ENCODE measurements at regions not wholly inside any gene's neighbourhood (a gene's known extent, or its start where the extent isn't known, plus 50 kb on each side); places are given as distances from the start of the nearest gene placed in this dataset.
"Not testable (repeated sequence)": the region's sequence is repeated elsewhere in the genome, so short reads cannot be mapped to it uniquely, and the experiment has no call there.

DNA sequence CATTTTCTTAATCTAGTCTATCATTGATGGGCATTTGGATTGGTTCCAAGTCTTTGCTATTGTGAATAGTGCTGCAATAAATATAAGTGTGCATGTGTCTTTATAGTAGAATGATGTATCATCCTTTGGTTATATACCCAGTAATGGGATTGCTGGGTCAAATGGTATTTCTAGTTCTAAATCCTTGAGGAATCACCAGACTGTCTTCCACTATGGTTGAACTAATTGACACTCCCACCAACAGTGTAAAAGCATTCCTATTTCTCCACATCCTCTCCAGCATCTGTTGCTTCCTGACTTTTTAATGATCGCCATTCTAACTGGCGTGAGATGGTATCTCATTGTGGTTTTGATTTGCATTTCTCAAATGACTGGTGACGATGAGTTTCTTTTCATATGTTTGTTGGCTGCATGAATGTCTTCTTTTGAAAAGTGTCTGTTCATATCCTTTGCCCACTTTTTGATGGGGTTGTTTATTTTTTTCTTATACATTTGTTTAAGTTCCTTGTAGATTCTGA lies 374.4 kb upstream of the NT5C1B start:
- H3K4me1 ChIP-seq (ENCODE audit: insufficient read depth, low read length); H3K9me3 ChIP-seq (ENCODE audit: control insufficient read depth, insufficient read depth, low read length); H3K36me3 ChIP-seq (ENCODE audit: insufficient read depth, low read length); H3K9ac ChIP-seq (ENCODE audit: low read depth, low read length): not testable (repeated sequence)

DNA sequence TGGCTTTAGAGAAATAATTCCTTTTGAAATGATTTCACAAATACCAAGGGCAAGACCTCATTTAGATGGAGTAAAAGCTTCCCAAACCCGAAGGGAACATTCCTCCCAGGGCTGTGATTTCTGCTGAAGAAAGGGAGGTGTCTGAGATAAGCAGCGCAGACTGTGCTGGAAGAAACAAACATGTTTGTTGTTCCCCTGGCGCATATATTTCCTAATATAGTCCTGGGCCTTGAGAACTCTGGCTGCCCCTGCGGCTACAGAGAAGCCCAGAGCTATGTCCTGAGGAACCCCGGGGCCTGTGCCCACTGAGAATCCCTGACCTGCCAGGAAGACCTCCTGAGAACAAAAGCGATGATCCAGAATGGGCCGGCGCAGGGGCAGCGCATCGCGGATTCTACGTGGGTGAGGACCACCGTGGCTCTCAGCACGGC lies 372.6 kb upstream of the NT5C1B start:
- Histone ChIP-seq H3K9ac (ENCODE audit: low read depth, low read length) (no peak overlapping the region), H3K9me3 (ENCODE audit: control insufficient read depth, insufficient read depth, low read length) (no peaks in the 10 kb centered on the region), H3K4me1 (ENCODE audit: insufficient read depth, low read length) (peaks cover 5% of the 10 kb centered on the region; the same call in 1 of the 2 replicates), H3K36me3 (ENCODE audit: insufficient read depth, low read length) (no peaks in the 10 kb centered on the region)

DNA sequence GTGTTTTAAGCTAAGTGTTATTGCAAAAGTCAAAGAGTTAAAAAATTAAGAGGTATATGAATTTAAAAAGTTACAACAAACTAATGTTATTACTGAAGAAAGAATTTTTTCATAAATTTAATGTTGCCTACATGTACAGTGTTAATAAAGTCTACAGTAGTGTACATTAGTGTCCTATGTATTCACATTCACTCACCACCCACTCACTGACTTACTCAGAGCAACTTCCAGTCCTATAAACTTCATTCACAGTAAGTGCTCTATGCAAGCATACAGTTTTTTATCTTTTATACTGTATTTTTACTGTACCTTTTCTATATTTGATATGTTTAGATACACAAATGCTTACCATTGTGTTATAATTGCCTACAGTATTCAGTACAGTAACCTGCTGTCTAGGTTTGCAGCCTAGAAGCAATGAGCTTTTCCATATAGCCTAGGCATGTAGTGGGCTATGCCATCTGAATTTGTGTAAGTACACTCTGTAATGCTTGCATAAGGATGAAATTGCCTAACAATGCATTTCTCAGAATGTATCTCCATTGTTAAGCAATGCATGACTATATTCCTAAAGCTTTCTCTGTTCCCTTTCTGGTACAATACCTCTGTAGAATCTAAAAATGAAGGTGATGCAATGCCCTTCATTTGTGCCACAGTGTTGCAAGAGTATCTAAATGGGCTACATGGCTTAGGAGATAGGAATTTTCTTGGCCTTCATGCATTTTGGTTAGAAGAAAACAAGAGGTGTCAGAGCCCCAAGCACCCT lies 370.8 kb upstream of the NT5C1B start:
- H3K9me3 ChIP-seq (ENCODE audit: control insufficient read depth, insufficient read depth, low read length), result no peaks in the 10 kb centered on the region
- H3K9ac ChIP-seq (ENCODE audit: low read depth, low read length), result no peak overlapping the region
- peaks cover 5% of the 10 kb centered on the region; the same call in 1 of the 2 replicates for H3K4me1 ChIP-seq (ENCODE audit: insufficient read depth, low read length)
- no peaks in the 10 kb centered on the region for H3K36me3 ChIP-seq (ENCODE audit: insufficient read depth, low read length)

DNA sequence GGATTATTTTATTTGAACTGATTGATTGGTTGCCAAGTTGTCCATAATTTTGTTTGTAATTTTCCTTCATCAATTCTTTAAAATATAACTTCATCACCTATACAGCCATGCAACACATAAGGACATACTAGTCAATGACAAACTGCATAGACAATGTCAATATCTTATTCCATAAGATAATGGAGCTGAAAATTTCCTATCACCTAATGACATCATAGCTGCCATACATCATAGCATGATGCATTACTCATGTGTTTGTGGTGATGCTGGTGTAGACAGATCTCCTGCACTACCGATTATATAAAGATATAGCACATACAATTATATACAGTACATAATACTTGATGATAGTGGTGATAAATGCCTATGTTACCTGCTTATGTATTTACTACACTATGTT lies 369.8 kb upstream of the NT5C1B start:
- Histone ChIP-seq H3K9ac (ENCODE audit: low read depth, low read length) (no peak overlapping the region), H3K4me1 (ENCODE audit: insufficient read depth, low read length) (peaks cover 5% of the 10 kb centered on the region; the same call in 1 of the 2 replicates), H3K9me3 (ENCODE audit: control insufficient read depth, insufficient read depth, low read length) (no peaks in the 10 kb centered on the region), H3K36me3 (ENCODE audit: insufficient read depth, low read length) (no peaks in the 10 kb centered on the region)

DNA sequence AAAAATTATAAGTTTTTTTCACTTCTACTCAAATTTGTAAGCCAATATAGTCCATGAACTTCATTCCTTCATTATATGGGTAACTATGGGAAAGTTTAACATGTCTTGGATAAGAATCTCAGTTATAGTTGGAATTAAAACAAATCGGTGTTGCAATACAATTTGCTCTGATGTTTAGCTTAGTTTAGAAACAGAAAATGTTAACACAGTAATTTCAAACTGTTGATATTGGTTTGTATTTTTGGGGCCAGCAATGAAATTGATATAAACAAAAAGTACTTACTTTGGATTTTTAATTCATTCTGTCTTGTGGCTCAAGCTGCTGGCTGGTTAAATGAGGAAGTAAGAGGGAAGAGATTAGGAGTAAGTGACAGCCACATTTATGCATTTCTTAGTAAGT lies 368.5 kb upstream of the NT5C1B start:
- Histone ChIP-seq H3K9ac (ENCODE audit: low read depth, low read length) (no peak overlapping the region), H3K4me1 (ENCODE audit: insufficient read depth, low read length) (peaks cover 5% of the 10 kb centered on the region; the same call in 1 of the 2 replicates), H3K9me3 (ENCODE audit: control insufficient read depth, insufficient read depth, low read length) (no peaks in the 10 kb centered on the region), H3K36me3 (ENCODE audit: insufficient read depth, low read length) (no peaks in the 10 kb centered on the region)

DNA sequence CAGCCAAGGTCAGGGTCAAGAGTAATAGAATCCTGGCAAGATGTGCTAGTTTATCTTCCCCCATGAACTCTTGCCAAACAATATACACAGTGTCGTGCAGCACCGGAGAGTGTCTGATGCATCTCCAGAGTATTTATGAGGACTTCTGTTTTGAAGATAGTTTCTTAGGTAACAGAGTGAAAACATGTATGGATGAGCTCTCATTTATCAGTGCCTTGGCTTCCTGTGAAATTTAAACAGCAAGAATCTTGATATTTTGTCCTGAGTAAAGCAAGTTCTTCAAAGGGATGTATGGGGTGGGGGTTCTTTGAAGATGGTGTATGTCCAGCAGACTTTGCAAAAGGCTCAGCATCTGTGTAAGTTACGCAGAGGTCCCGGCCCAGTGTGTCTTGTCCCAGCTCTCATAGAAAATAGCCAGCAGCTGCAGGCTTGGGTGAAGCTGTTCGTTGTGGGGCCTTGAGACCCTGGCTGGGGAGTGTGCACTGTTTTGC lies 361.0 kb upstream of the NT5C1B start:
- Histone ChIP-seq H3K4me1 (ENCODE audit: insufficient read depth, low read length) (no peaks in the 10 kb centered on the region), H3K36me3 (ENCODE audit: insufficient read depth, low read length) (no peaks in the 10 kb centered on the region), H3K9me3 (ENCODE audit: control insufficient read depth, insufficient read depth, low read length) (no peaks in the 10 kb centered on the region), H3K9ac (ENCODE audit: low read depth, low read length) (no peak overlapping the region)

DNA sequence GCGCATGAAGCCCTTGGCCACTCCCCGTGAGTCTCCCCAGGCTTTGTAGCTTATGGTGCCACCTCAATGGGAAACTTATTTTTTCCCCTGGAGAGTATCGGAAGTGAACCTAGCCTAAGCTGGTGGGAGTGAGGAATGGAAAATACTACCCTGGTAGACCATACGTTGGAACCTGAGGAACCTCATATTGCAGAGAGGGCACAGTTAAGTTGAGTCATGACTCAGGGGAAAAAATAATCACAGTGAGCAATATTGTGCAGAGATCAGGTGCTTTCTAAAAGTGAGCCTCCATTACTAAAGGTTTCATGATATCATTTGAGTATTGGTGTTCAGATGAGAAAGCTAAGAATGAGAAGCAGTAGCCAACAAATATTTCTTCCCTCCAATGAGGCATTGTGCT lies 360.5 kb upstream of the NT5C1B start:
- H3K4me1 ChIP-seq (ENCODE audit: insufficient read depth, low read length), result no peaks in the 10 kb centered on the region
- H3K36me3 ChIP-seq (ENCODE audit: insufficient read depth, low read length), result no peaks in the 10 kb centered on the region
- H3K9me3 ChIP-seq (ENCODE audit: control insufficient read depth, insufficient read depth, low read length), result no peaks in the 10 kb centered on the region
- H3K9ac ChIP-seq (ENCODE audit: low read depth, low read length), result no peak overlapping the region

DNA sequence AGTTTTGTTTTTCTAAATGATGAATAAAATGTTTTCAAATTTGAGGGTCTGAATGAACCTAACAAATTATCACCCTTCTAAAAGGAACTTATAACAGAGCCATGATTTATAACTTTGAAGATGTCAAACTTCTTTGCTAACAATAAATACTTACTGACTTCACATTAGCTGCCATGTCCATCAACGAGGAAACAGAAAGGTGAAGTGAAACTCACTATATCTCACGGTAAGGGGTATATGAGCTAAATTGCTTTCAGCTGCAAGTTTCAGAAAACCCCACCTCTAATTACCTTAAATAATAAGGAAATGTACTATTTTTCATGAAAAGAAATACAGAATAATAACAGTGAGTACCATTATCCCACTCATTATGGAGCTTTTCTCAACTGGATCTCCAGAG lies 350.8 kb upstream of the NT5C1B start:
- H3K9ac ChIP-seq (ENCODE audit: low read depth, low read length), result no peak overlapping the region
- no peaks in the 10 kb centered on the region for H3K4me1 ChIP-seq (ENCODE audit: insufficient read depth, low read length)
- no peaks in the 10 kb centered on the region for H3K9me3 ChIP-seq (ENCODE audit: control insufficient read depth, insufficient read depth, low read length)
- H3K36me3 ChIP-seq (ENCODE audit: insufficient read depth, low read length), result no peaks in the 10 kb centered on the region

DNA sequence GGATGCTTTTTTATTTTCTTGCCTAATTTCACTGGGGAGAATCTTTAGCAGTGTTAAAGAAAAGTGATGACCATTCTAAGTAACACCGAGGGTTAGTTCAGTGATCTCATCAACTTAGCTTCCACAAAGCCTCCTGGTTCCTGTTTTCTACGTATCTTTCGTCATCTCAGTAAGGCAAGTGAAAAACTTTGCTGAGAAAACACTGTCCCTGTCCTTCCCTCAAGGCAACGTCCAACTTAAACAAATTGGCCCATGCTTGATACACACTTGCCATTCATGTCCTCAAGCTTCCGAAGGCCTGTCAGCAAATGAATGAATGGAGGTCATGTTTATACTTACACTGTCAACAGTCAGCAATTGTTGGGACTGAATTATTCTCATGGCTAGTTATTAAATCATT lies 350.4 kb upstream of the NT5C1B start:
- not testable (repeated sequence) for H3K9me3 ChIP-seq (ENCODE audit: control insufficient read depth, insufficient read depth, low read length); H3K4me1 ChIP-seq (ENCODE audit: insufficient read depth, low read length); H3K36me3 ChIP-seq (ENCODE audit: insufficient read depth, low read length); H3K9ac ChIP-seq (ENCODE audit: low read depth, low read length)

DNA sequence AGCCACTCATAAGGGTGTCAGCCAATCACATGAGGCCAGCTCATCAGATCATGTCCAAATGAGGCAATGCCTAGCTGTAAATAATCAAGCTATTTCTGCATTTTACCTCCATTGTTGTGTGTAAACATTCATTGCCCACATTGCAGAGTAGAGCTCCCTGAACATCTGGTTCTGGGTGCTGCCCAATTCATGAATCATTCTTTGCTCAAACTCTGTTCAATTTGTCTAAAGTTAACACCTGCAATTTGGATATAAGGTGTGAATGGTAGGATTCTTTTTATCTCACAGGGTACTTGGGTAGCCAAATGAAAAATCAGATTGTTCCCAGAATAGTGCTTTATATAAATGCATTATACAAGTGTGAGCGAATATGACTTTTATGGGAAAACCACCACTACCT lies 345.5 kb upstream of the NT5C1B start:
- H3K4me1 ChIP-seq (ENCODE audit: insufficient read depth, low read length), result no peaks in the 10 kb centered on the region
- no peaks in the 10 kb centered on the region for H3K36me3 ChIP-seq (ENCODE audit: insufficient read depth, low read length)
- H3K9ac ChIP-seq (ENCODE audit: low read depth, low read length), result no peak overlapping the region
- no peaks in the 10 kb centered on the region for H3K9me3 ChIP-seq (ENCODE audit: control insufficient read depth, insufficient read depth, low read length)

DNA sequence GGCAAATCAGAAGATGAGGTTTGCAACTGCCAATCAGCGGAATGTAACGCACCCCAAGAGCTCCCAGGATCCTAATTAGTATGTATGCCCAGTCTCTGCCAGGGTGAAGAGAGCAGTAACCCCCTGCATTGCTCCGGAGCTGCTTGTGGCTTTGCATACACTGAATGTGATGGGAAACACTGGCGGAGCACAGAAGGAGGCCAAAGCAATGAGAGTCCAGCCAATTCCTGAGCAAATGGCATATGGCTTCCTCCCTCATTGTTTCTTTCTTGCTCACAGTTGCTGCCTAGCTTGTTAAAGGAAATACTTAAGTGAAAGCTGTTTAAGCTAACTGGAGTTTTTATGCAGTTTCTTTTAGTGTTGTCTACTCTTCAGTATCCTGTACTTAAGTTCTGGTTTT lies 343.5 kb upstream of the NT5C1B start:
- no peak overlapping the region for H3K9ac ChIP-seq (ENCODE audit: low read depth, low read length)
- no peaks in the 10 kb centered on the region for H3K36me3 ChIP-seq (ENCODE audit: insufficient read depth, low read length)
- H3K9me3 ChIP-seq (ENCODE audit: control insufficient read depth, insufficient read depth, low read length), result no peaks in the 10 kb centered on the region
- no peaks in the 10 kb centered on the region for H3K4me1 ChIP-seq (ENCODE audit: insufficient read depth, low read length)

DNA sequence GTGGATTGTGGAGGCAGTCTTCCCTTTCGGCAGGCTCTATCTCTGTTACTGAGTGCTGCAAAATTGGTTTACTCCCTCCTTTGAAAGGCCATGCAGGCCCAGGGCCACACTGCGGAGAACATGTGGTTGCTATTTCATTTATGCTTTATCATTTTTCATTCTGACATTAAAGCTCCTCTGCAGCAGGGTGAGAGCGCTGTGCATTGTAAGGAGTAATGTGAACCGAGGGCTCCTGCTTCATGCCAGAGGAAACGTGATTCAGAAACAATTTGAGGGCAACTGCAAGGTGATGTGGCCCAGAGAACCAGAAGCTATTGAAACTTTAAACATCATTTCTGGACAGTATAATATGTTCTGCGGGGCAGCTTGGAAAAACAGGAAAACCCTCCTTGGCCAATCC lies 341.6 kb upstream of the NT5C1B start:
- H3K9ac ChIP-seq (ENCODE audit: low read depth, low read length), result no peak overlapping the region
- no peaks in the 10 kb centered on the region; the same call in 1 of the 2 replicates for H3K9me3 ChIP-seq (ENCODE audit: control insufficient read depth, insufficient read depth, low read length)
- no peaks in the 10 kb centered on the region; the same call in 1 of the 2 replicates for H3K36me3 ChIP-seq (ENCODE audit: insufficient read depth, low read length)
- no peaks in the 10 kb centered on the region for H3K4me1 ChIP-seq (ENCODE audit: insufficient read depth, low read length)

DNA sequence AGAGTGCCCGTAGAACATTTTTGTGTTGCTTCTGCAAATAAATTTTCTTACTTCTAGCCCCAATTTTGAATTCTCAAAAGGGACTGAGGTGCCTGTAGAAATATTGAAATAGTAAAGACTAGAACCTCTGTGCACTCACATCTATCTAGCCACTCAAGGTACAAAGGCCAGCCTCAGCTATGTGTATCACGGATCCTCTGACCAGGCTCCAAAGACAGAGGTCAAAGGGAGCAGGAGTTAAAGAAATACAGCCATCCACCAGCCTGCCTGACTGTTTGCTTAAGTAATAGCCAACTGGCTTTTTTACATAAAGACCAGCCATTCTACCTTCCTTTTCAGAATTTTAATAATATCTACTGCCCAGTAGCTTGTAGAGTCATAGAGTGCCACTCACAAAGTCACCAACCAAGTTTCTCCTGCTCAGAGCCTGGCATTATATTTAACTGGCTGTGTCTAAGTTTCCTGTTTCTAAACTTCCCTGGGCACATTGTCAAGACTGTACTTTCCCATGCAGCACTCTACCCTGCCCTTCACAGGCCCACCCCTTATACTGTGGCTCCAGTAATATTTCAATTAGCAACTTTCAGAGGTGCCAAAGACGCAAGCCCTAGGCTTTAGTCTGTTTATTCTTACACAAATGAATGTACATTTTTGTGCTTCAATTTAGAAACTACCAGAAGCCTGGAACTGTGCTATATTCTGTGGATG lies 338.3 kb upstream of the NT5C1B start:
- H3K9me3 ChIP-seq (ENCODE audit: control insufficient read depth, insufficient read depth, low read length), result no peaks in the 10 kb centered on the region; the same call in 1 of the 2 replicates
- no peak overlapping the region for H3K9ac ChIP-seq (ENCODE audit: low read depth, low read length)
- no peaks in the 10 kb centered on the region for H3K4me1 ChIP-seq (ENCODE audit: insufficient read depth, low read length)
- no peaks in the 10 kb centered on the region; the same call in 1 of the 2 replicates for H3K36me3 ChIP-seq (ENCODE audit: insufficient read depth, low read length)

DNA sequence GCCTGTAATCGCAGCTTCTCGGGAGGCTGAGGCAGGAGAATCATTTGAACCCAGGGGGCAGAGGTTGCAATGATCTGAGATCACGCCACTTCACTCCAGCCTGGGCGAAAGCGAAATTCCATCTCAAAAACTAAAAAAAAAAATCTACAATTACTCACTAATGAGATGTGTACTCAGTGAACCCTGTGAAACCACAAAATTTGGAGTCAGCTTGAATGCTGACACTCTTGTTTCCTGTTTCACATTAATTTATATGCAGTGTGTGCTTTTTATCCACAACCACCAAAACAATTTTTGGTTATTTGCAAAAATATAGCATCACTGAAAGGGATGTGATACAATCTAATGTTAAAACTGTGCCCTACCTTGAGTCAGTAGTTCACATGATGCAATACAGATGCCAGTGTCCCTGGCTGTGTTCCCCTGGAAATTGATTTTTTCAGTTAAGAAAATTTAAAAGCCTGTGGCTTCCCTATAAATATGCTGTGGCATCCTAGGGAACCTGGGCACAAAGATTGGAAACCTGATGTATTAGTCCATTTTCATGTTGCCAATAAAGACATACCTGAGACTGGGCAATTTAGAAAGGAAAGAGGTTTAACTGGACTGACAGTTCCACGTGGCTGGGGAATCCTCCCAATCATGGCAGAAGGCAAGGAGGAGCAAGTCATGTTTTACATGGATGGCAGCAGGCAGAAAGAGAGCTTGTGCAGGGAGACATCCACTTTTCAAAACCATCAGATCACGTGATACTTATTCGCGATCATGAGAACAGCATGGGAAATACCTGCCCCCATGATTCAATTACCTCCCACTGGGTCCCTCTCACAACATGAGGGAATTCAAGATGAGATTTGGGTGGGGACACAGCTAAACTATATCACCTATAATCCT lies 337.5 kb upstream of the NT5C1B start:
- no peaks in the 10 kb centered on the region; the same call in 1 of the 2 replicates for H3K9me3 ChIP-seq (ENCODE audit: control insufficient read depth, insufficient read depth, low read length)
- H3K4me1 ChIP-seq (ENCODE audit: insufficient read depth, low read length), result no peaks in the 10 kb centered on the region
- no peaks in the 10 kb centered on the region; the same call in 1 of the 2 replicates for H3K36me3 ChIP-seq (ENCODE audit: insufficient read depth, low read length)
- no peak overlapping the region for H3K9ac ChIP-seq (ENCODE audit: low read depth, low read length)

Data from ES-I3 (cell line).